AG09309 (cell line): ENCODE measurements at regions not wholly inside any gene's neighbourhood (a gene's known extent, or its start where the extent isn't known, plus 50 kb on each side); places are given as distances from the start of the nearest gene placed in this dataset.

Experiments
- DNase-seq: peaks from one replicate; pipeline ENCODE4 v3.0.0-alpha.2; 2010; ENCODE audit warnings: low read depth
- H3K4me3 ChIP-seq: 2 replicates; pipeline ENCODE4 v1.5.1; 2011; ENCODE audit warnings: mild to moderate bottlenecking, low read depth, low read length, moderate library complexity; ENCODE audit not compliant: control insufficient read depth
- CTCF ChIP-seq: IDR thresholded peaks from 2 replicates; pipeline ENCODE4 v1.5.1; 2011; ENCODE audit warnings: mild to moderate bottlenecking, low read depth, low read length, inconsistent platforms; ENCODE audit not compliant: insufficient read depth, control insufficient read depth; ENCODE audit errors: missing control alignments

GRCh38 chr13:90622541-90622940 is 724.9 kb upstream of the MIR17HG start:
- no peak for DNase-seq
- TF ChIP-seq CTCF: no peak
- no peak overlapping the region for H3K4me3 ChIP-seq

- no peak for TF ChIP-seq CTCF
- no peak for DNase-seq
- no peak overlapping the region for H3K4me3 ChIP-seq
These were observed 724.0 kb upstream of the MIR17HG start for GRCh38 chr13:90623318-90624011.

- TF ChIP-seq CTCF: no peak
- H3K4me3 ChIP-seq: no peak overlapping the region
- DNase-seq: no peak
These were observed 719.7 kb upstream of the MIR17HG start for GRCh38 chr13:90627813-90628212.

GRCh38 chr13:90628471-90628870 is 719.0 kb upstream of the MIR17HG start:
- no peak overlapping the region for H3K4me3 ChIP-seq
- DNase-seq: no peak
- no peak for TF ChIP-seq CTCF

- DNase-seq: no peak
- no peak overlapping the region for H3K4me3 ChIP-seq
- TF ChIP-seq CTCF: no peak
These were observed 716.8 kb upstream of the MIR17HG start for GRCh38 chr13:90630716-90631115.

GRCh38 chr13:90632184-90632583 is 715.3 kb upstream of the MIR17HG start:
- TF ChIP-seq CTCF: no peak
- DNase-seq: no peak
- H3K4me3 ChIP-seq: no peak overlapping the region
